DMS153 (cell line): ENCODE measurements at regions not wholly inside any gene's neighbourhood (a gene's known extent, or its start where the extent isn't known, plus 50 kb on each side); places are given as distances from the start of the nearest gene placed in this dataset.

Source experiments
- DNase-seq: peaks from one replicate; lab custom pipeline; 2025; lab: John Stamatoyannopoulos, UW

- DNase-seq = no peak
These were observed 76.6 kb upstream of the GPC1 start for GRCh38 chr2:240358821-240359397.

GRCh38 chr2:240359695-240360094 lies 75.8 kb upstream of the GPC1 start:
- no peak for DNase-seq

GRCh38 chr2:240360645-240361475 lies 74.6 kb upstream of the GPC1 start:
- DNase-seq = no peak

- no peak for DNase-seq
These were observed 73.2 kb upstream of the GPC1 start for GRCh38 chr2:240362216-240362755.

GRCh38 chr2:240362826-240363745 lies 72.4 kb upstream of the GPC1 start:
- no peak for DNase-seq

GRCh38 chr2:240363746-240364581 lies 71.5 kb upstream of the GPC1 start:
- no peak for DNase-seq

- DNase-seq = no peak
These were observed 70.9 kb upstream of the GPC1 start for GRCh38 chr2:240364582-240364960.

- no peak for DNase-seq
These were observed 70.3 kb upstream of the GPC1 start for GRCh38 chr2:240364961-240365775.

GRCh38 chr2:240365971-240366471 lies 69.4 kb upstream of the GPC1 start:
- no peak for DNase-seq

- DNase-seq = no peak
These were observed 68.6 kb upstream of the GPC1 start for GRCh38 chr2:240366901-240367300.

- no peak for DNase-seq
These were observed 67.7 kb upstream of the GPC1 start for GRCh38 chr2:240367721-240368120.

- DNase-seq = no peak
These were observed 66.6 kb upstream of the GPC1 start for GRCh38 chr2:240368781-240369331.

- DNase-seq = no peak
These were observed 66.1 kb upstream of the GPC1 start for GRCh38 chr2:240369335-240369734.

GRCh38 chr2:240369801-240370585 lies 65.5 kb upstream of the GPC1 start:
- DNase-seq = no peak

- no peak for DNase-seq
These were observed 64.1 kb upstream of the GPC1 start for GRCh38 chr2:240371129-240372000.

GRCh38 chr2:240372101-240372500 lies 63.4 kb upstream of the GPC1 start:
- no peak for DNase-seq

GRCh38 chr2:240373289-240373885 lies 62.1 kb upstream of the GPC1 start:
- no peak for DNase-seq
